ENCODE measurements at regions not wholly inside any gene's neighbourhood (a gene's known extent, or its start where the extent isn't known, plus 50 kb on each side); places are given as distances from the start of the nearest gene placed in this dataset.

DNA sequence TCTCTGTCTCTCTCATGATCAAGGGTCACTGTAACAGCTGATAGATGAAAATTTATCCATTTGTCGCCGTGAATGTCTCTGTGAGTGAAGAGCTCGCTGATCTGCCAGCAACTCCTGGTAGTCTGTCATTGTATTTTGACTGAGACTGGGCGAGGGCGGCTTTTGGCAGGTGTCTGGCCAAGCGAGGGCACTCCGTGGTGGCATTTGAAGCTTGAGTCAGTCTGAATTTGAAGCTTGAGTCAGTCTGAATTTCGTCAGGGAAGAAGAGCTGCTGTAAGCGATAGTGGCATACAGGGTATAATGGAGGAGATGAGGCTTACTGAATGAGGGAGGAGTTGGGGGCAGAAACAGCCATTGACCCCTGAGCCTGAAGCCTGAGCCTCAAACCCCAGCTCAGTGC lies 56.8 kb upstream of the FAM181A start:
- no peak overlapping the region for H3K4me3 ChIP-seq
- no peaks in the 10 kb centered on the region for H3K4me1 ChIP-seq
- H3K9me3 ChIP-seq: no peaks in the 10 kb centered on the region
- intact Hi-C loops (cut with DNase I): no loop called here
- H3K27me3 ChIP-seq: no peaks in the 10 kb centered on the region
- no peak for TF ChIP-seq CTCF (IDR thresholded peaks at IDR 0.05)
- no peak for ATAC-seq
- no peak overlapping the region for H3K27ac ChIP-seq
- no peak for DNase-seq
- no peaks in the 10 kb centered on the region for H3K36me3 ChIP-seq

- intact Hi-C loops (cut with DNase I): no loop called here
- TF ChIP-seq CTCF (IDR thresholded peaks at IDR 0.05): no peak
- no peaks in the 10 kb centered on the region for H3K9me3 ChIP-seq
- no peaks in the 10 kb centered on the region for H3K27me3 ChIP-seq
- H3K4me1 ChIP-seq: no peaks in the 10 kb centered on the region
- no peak overlapping the region for H3K27ac ChIP-seq
- ATAC-seq (no peak), DNase-seq (no peak)
- H3K36me3 ChIP-seq: no peaks in the 10 kb centered on the region
- no peak overlapping the region for H3K4me3 ChIP-seq
Observed at GRCh38 chr14:93869427-93869826, 57.7 kb upstream of the FAM181A start.

DNA sequence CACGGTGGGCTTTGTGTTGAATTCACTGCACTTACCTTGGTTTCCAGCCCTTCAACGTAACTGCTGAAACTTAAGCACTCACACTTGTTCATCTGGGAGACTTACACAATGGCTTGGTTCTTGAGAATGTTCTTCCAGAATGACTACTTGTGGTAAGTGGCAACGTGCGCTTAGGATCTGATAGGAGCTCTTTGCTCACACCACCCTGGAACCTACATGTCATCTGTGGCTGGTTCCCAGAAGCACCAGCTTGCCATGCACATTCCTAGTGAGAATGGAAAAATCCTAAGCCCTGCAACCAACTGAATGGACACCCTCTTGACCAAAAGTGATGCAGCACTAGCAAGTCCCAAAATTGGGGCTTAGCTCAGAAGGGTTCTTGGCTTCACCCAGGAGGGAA lies 59.0 kb upstream of the FAM181A start:
- ATAC-seq (peak; percentile 24), DNase-seq (no peak)
- intact Hi-C loops (cut with DNase I): no loop called here
- no peak for TF ChIP-seq CTCF (IDR thresholded peaks at IDR 0.05)
- no peaks in the 10 kb centered on the region for H3K9me3 ChIP-seq
- H3K27me3 ChIP-seq: no peaks in the 10 kb centered on the region
- no peaks in the 10 kb centered on the region for H3K36me3 ChIP-seq
- H3K4me1 ChIP-seq: no peaks in the 10 kb centered on the region
- no peak overlapping the region for H3K4me3 ChIP-seq
- no peak overlapping the region for H3K27ac ChIP-seq

GRCh38 chr14:93862265-93862664 lies 64.9 kb upstream of the FAM181A start:
- no peak for ATAC-seq
- intact Hi-C loops (cut with DNase I): no loop called here

DNA sequence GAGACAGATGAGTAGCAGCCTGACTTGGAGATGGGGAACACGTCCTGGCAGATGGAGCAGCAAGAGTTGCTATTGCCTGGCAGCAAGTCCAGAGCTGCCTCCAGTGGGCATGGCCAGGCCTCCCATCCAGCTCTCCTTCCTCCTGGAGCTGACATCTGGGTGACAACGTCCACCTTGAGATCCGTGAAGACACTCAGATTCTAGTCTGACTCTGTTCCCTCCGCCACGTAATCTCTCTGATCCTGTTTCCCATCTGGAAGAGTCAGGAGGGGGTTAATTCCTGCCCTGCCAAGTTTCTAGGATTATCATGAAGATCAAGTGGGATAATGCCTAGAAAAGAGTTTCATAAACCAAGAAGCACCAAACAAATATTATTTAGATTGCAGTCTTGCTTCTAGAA lies 65.3 kb upstream of the FAM181A start:
- no peak overlapping the region for H3K4me3 ChIP-seq
- no peaks in the 10 kb centered on the region for H3K9me3 ChIP-seq
- no peak for TF ChIP-seq CTCF (IDR thresholded peaks at IDR 0.05)
- no peaks in the 10 kb centered on the region for H3K36me3 ChIP-seq
- no peaks in the 10 kb centered on the region for H3K27me3 ChIP-seq
- no peak for DNase-seq
- ATAC-seq: no peak
- no peak overlapping the region for H3K27ac ChIP-seq
- H3K4me1 ChIP-seq: no peaks in the 10 kb centered on the region
- intact Hi-C loops (cut with DNase I): no loop called here

More at GRCh38 chr14:93862265-93862664, 64.9 kb upstream of the FAM181A start:
- H3K4me1 ChIP-seq: no peaks in the 10 kb centered on the region
- no peaks in the 10 kb centered on the region for H3K36me3 ChIP-seq
- no peaks in the 10 kb centered on the region for H3K9me3 ChIP-seq
- DNase-seq: no peak
- no peak overlapping the region for H3K27ac ChIP-seq
- H3K4me3 ChIP-seq: no peak overlapping the region
- TF ChIP-seq CTCF (IDR thresholded peaks at IDR 0.05): no peak
- no peaks in the 10 kb centered on the region for H3K27me3 ChIP-seq

DNA sequence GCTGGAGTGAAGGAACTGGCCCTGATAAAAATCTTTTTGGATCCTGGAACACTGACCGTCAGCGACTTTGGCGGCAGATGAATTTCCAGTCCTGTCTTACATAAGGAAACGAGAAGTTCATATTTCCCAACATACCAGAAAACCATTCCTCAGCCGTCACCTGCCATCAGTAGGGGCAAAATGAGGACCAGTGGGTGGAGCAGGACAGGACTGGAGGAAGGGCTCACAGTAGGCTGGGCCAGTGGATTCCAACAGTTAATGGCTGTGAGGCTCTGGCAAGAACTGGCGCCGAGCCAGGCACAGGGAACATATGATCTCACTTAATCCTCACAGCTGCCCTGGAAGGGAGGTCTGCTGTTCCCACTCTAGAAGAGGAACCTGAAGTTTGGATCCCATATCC lies 67.2 kb upstream of the FAM181A start:
- intact Hi-C loops (cut with DNase I): no loop called here
- ATAC-seq (no peak), DNase-seq (no peak)
- no peaks in the 10 kb centered on the region for H3K27me3 ChIP-seq
- no peaks in the 10 kb centered on the region for H3K36me3 ChIP-seq
- H3K4me3 ChIP-seq: no peak overlapping the region
- no peaks in the 10 kb centered on the region for H3K9me3 ChIP-seq
- no peak overlapping the region for H3K27ac ChIP-seq
- TF ChIP-seq CTCF (IDR thresholded peaks at IDR 0.05): no peak
- no peaks in the 10 kb centered on the region for H3K4me1 ChIP-seq

All from upper lobe of right lung (tissue), 1 donor.